ENCODE measurements at regions not wholly inside any gene's neighbourhood (a gene's known extent, or its start where the extent isn't known, plus 50 kb on each side); places are given as distances from the start of the nearest gene placed in this dataset.
"Not testable (repeated sequence)": the region's sequence is repeated elsewhere in the genome, so short reads cannot be mapped to it uniquely, and the experiment has no call there.

DNA sequence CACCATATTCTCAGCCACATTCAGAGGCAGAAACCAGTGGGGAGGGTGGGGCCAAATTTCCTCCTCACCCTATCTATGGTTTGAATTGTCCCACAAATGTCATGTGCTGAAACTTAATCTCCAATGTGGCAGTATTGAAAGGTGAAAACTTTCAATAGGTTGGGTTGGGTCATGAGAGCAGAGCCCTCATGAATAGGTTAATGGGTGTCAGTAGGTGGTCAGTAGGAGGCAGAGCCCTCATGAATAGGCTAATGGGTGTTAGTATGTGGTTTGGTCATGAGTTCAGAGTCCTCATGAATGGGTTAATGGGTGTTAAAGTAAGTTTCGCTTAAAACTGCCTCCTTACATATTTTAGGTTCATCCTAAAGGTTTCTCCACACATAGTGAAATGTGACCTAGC, 170.0 kb downstream of the FCRL5 start:
- ATAC-seq (ENCODE audit: low read depth) (no peak), DNase-seq (no peak)
- intact Hi-C loops (cut with micrococcal nuclease) = no loop called here
- TF ChIP-seq, protein P1, sequence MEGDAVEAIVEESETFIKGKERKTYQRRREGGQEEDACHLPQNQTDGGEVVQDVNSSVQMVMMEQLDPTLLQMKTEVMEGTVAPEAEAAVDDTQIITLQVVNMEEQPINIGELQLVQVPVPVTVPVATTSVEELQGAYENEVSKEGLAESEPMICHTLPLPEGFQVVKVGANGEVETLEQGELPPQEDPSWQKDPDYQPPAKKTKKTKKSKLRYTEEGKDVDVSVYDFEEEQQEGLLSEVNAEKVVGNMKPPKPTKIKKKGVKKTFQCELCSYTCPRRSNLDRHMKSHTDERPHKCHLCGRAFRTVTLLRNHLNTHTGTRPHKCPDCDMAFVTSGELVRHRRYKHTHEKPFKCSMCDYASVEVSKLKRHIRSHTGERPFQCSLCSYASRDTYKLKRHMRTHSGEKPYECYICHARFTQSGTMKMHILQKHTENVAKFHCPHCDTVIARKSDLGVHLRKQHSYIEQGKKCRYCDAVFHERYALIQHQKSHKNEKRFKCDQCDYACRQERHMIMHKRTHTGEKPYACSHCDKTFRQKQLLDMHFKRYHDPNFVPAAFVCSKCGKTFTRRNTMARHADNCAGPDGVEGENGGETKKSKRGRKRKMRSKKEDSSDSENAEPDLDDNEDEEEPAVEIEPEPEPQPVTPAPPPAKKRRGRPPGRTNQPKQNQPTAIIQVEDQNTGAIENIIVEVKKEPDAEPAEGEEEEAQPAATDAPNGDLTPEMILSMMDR (IDR thresholded peaks at IDR 0.05) = no peak
- Mint-ChIP-seq H3K4me1 (peaks cover under 1% of the 10 kb centered on the region), H3K36me3 (ENCODE audit: low read depth) (no peaks in the 10 kb centered on the region), H3K4me3 (no peak overlapping the region), H3K9me3 (no peaks in the 10 kb centered on the region), H3K27ac (no peak overlapping the region), H3K27me3 (peaks cover 14% of the 10 kb centered on the region)
- ChIA-PET CTCF (no interaction called here), POLR2A (no interaction called here)

DNA sequence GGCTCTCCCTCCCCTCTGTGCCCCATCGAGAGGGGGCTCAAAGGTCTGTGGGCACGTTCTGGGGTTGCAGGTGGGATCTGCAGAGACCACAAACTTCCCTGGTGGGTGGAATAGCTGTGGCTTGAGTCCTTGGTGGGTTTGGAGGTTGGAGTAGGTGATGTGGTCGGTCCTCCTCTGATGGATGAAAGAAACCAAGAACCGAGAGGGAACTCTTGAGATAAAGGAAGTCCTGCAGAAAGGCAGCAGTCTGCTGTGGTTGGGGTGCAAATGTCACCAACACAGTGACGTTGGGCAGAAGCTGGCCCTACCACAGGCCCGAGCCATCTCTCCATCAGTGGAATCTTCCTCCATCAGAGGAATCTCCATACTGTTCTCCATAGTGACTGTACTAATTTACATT, 171.8 kb downstream of the FCRL5 start:
- POLR2A ChIA-PET = no interaction called here
- no peak overlapping the region for H3K4me3 Mint-ChIP-seq
- no peak for DNase-seq
- H3K27ac Mint-ChIP-seq = no peak overlapping the region
- CTCF ChIA-PET = no interaction called here
- no peak for ATAC-seq (ENCODE audit: low read depth)
- H3K36me3 Mint-ChIP-seq (ENCODE audit: low read depth) = no peaks in the 10 kb centered on the region
- H3K4me1 Mint-ChIP-seq = peaks cover 2% of the 10 kb centered on the region
- no peaks in the 10 kb centered on the region for H3K9me3 Mint-ChIP-seq
- H3K27me3 Mint-ChIP-seq = peaks cover 8% of the 10 kb centered on the region
- TF ChIP-seq, protein P1 (IDR thresholded peaks at IDR 0.05) = no peak
- intact Hi-C loops (cut with micrococcal nuclease) = no loop called here

DNA sequence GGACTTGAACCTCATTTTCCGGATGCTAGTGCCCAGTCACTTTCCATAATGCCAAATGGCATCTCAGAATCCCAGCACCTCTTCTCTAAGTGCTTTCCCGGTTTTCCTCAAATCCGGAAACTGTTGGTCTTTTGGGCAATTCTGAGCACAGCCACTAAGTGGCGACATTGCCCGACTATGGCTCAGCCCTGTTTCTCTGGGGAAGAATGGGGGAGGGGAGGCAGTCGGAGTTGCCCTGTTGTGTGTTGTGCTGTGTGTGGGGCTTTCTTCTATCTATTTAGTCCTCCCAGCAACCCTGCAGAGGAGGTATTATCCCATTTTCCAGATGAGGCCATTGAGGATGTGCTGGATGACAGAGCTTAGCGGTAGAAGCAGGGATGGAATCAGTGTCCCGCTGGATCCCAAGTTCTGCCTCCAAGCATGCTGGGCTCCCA, 175.0 kb downstream of the FCRL5 start:
- H3K27me3 Mint-ChIP-seq; H3K4me3 Mint-ChIP-seq; H3K4me1 Mint-ChIP-seq; H3K9me3 Mint-ChIP-seq; H3K36me3 Mint-ChIP-seq (ENCODE audit: low read depth); DNase-seq; H3K27ac Mint-ChIP-seq; POLR2A ChIA-PET: not testable (repeated sequence)
- intact Hi-C loops (cut with micrococcal nuclease) = loop anchor here (1.0 to 10.0 kb wide), 3 partner anchors 130 to 485 kb away; no protein-coding TSS in a partner anchor
- ATAC-seq (ENCODE audit: low read depth) = peak; percentile 68
- CTCF ChIA-PET = interaction anchor here (1.0 to 1.4 kb wide), 4 partner anchors 118 to 748 kb away, joined by 3 to 6 read pairs (median 4); no protein-coding TSS in a partner anchor

DNA sequence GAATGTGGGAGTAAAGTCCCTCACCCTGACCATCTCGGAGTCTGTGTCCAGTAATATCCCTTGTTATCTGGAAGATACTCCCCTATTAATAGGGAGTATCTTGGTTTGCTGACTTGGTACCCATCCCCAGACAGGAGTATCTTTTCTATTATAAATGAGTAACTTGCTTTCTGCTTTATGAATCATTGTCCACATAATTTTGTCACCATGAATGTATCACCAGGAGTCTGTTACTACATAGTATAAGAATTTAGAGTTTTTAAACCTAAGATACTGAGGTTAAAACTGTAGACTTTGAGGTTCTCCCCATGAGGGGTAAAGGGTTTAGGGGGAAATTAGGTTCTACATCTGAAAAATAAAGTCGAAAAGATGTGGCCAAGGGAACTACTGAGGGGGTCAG, 175.6 kb downstream of the FCRL5 start:
- ATAC-seq (ENCODE audit: low read depth) (no peak), DNase-seq (no peak)
- intact Hi-C loops (cut with micrococcal nuclease) = loop anchor here (1.0 to 10.0 kb wide), 3 partner anchors 131 to 486 kb away; no protein-coding TSS in a partner anchor
- no peak overlapping the region for H3K4me3 Mint-ChIP-seq
- peaks cover 8% of the 10 kb centered on the region for H3K27me3 Mint-ChIP-seq
- TF ChIP-seq, protein P1 (IDR thresholded peaks at IDR 0.05) = no peak
- peaks cover 2% of the 10 kb centered on the region for H3K4me1 Mint-ChIP-seq
- H3K36me3 Mint-ChIP-seq (ENCODE audit: low read depth) = no peaks in the 10 kb centered on the region
- ChIA-PET CTCF (interaction anchor here (1.0 to 1.4 kb wide), 4 partner anchors 119 to 748 kb away, joined by 3 to 6 read pairs (median 4); no protein-coding TSS in a partner anchor), POLR2A (no interaction called here)
- no peak overlapping the region for H3K27ac Mint-ChIP-seq
- H3K9me3 Mint-ChIP-seq = no peaks in the 10 kb centered on the region

DNA sequence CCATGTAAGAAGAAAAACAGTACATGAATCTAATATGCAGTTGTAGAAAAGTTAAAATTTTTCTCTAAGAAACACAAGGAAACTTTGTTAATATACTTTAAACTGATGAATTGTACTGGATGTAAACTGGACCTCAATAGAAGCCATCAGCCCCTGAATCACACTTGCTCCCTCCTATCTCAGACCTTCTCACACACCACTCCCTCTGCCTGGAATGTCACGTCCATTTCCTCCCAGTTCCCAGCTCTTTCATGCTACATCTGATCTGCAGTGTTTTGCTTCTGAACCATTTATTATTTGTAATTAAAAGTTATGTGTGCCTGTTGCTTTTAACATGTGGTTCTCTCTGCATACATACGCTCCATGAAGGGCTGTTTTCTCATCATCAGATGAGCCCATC, 180.0 kb downstream of the FCRL5 start:
- H3K4me3 Mint-ChIP-seq; H3K9me3 Mint-ChIP-seq; H3K36me3 Mint-ChIP-seq (ENCODE audit: low read depth); POLR2A ChIA-PET; H3K27me3 Mint-ChIP-seq; H3K4me1 Mint-ChIP-seq; CTCF ChIA-PET; DNase-seq; ATAC-seq (ENCODE audit: low read depth); H3K27ac Mint-ChIP-seq: not testable (repeated sequence)
- intact Hi-C loops (cut with micrococcal nuclease) = loop anchor here (5.0 to 10.0 kb wide), 2 partner anchors 178 to 400 kb away; no protein-coding TSS in a partner anchor

DNA sequence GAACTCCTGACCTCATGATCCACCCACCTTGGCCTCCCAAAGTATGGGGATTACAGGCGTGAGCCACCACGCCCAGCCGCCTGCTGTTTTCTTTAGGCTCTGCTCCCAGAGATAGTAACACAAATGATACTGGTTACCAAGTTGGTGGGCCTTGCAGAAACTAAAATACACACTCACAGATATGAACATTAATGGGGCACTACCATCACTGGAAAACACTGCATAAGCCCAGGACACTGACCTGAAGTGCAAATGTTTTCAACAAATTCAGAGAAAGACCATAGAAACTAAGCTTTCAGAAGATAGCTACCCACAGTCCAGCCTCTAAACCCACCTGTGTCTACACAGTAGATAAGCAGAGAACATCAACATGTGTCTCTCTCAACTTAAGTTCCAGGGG, 180.5 kb downstream of the FCRL5 start:
- no peak for ATAC-seq (ENCODE audit: low read depth)
- POLR2A ChIA-PET = no interaction called here
- CTCF ChIA-PET = interaction anchor here (1.2 to 2.2 kb wide), 3 partner anchors 133 to 591 kb away, joined by 3 to 15 read pairs (median 4); no protein-coding TSS in a partner anchor
- Mint-ChIP-seq H3K27me3 (no peaks in the 10 kb centered on the region), H3K4me1 (no peaks in the 10 kb centered on the region), H3K4me3 (no peak overlapping the region), H3K36me3 (ENCODE audit: low read depth) (no peaks in the 10 kb centered on the region), H3K9me3 (no peaks in the 10 kb centered on the region), H3K27ac (no peak overlapping the region)
- TF ChIP-seq, protein P1 (IDR thresholded peaks at IDR 0.05) = no peak
- intact Hi-C loops (cut with micrococcal nuclease) = loop anchor here (2.0 to 10.0 kb wide), 3 partner anchors 177 to 753 kb away; no protein-coding TSS in a partner anchor
- no peak for DNase-seq

Data from activated B cell treated with CpG ODN at 0.5 μM for 24 hours (primary cell).